GM18520 (cell line): ENCODE measurements at regions not wholly inside any gene's neighbourhood (a gene's known extent, or its start where the extent isn't known, plus 50 kb on each side); places are given as distances from the start of the nearest gene placed in this dataset.
A peak's percentile ranks its signal among the peaks of the same experiment; 100 is the strongest.

Experiments used
- ATAC-seq: cut with Tn5 transposase; IDR thresholded peaks from one replicate; pipeline ENCODE4 v1.9.1; 2021; ENCODE audit not compliant: unreplicated experiment

GRCh38 chr16:89027281-89027680 lies 50.3 kb upstream of the CBFA2T3 start:
- no peak for ATAC-seq

GRCh38 chr16:89031715-89032659 lies 55.0 kb upstream of the CBFA2T3 start:
- peak; percentile 71 for ATAC-seq

- ATAC-seq = no peak
Measured at GRCh38 chr16:89033304-89033703, 56.3 kb upstream of the CBFA2T3 start.

- ATAC-seq = no peak
Measured at GRCh38 chr16:89033796-89034572, 57.0 kb upstream of the CBFA2T3 start.

GRCh38 chr16:89034573-89034961 lies 57.6 kb upstream of the CBFA2T3 start:
- ATAC-seq = no peak

GRCh38 chr16:89034971-89035668 lies 58.1 kb upstream of the CBFA2T3 start:
- ATAC-seq = no peak

- ATAC-seq = no peak
Measured at GRCh38 chr16:89035669-89036570, 57.7 kb upstream of the ACSF3 start.

GRCh38 chr16:89036776-89037175 lies 56.9 kb upstream of the ACSF3 start:
- ATAC-seq = no peak

GRCh38 chr16:89037261-89038152 lies 56.1 kb upstream of the ACSF3 start:
- ATAC-seq = no peak

- ATAC-seq = no peak
Measured at GRCh38 chr16:89038221-89038721, 55.4 kb upstream of the ACSF3 start.

- no peak for ATAC-seq
Measured at GRCh38 chr16:89038811-89039735, 54.6 kb upstream of the ACSF3 start.

GRCh38 chr16:89039756-89040155 lies 53.9 kb upstream of the ACSF3 start:
- no peak for ATAC-seq

- ATAC-seq = no peak
Measured at GRCh38 chr16:89040391-89040790, 53.3 kb upstream of the ACSF3 start.

GRCh38 chr16:89040861-89041570 lies 52.6 kb upstream of the ACSF3 start:
- no peak for ATAC-seq

GRCh38 chr16:89041571-89042481 lies 51.8 kb upstream of the ACSF3 start:
- ATAC-seq = no peak
